ENCODE measurements at regions not wholly inside any gene's neighbourhood (a gene's known extent, or its start where the extent isn't known, plus 50 kb on each side); places are given as distances from the start of the nearest gene placed in this dataset.
A peak's percentile ranks its signal among the peaks of the same experiment; 100 is the strongest.
"Not testable (repeated sequence)": the region's sequence is repeated elsewhere in the genome, so short reads cannot be mapped to it uniquely, and the experiment has no call there.

GRCh38 chr4:4090720-4091119 lies 136.0 kb downstream of the OTOP1 start:
- H3K9ac ChIP-seq (ENCODE audit: insufficient read depth in 1 of 2, low read depth in 2 of 2, low read length in 2 of 2); H2AFZ ChIP-seq (ENCODE audit: low read depth, low read length); ATAC-seq; H3K9me1 ChIP-seq (ENCODE audit: control insufficient read depth, insufficient read depth, low read length); H3K36me3 ChIP-seq (ENCODE audit: control insufficient read depth, insufficient read depth, low read length); H3K27ac ChIP-seq (ENCODE audit: extremely low read depth, low read depth, low read length); FAIRE-seq; H3K79me2 ChIP-seq (ENCODE audit: control insufficient read depth, insufficient read depth, low read length); H3K4me2 ChIP-seq (ENCODE audit: insufficient read depth, low read length); CTCF ChIA-PET (ENCODE audit: low intra/inter-chr PET ratio); H3K4me3 ChIP-seq; H3K27me3 ChIP-seq (ENCODE audit: control insufficient read depth in 2 of 2, insufficient read depth in 2 of 2, low read length in 2 of 2); H4K20me1 ChIP-seq (replicated peaks; ENCODE audit: control insufficient read depth, insufficient read depth, low read length); H3K9me3 ChIP-seq (replicated peaks; ENCODE audit: control insufficient read depth, insufficient read depth, low read depth, low read length); BruUV-seq (replicated peaks); H3K4me1 ChIP-seq (replicated peaks in 1 of 2; ENCODE audit: control insufficient read depth in 2 of 2, insufficient read depth in 2 of 2, low read length in 2 of 2); DNase-seq (ENCODE audit: extremely low read depth in 1 of 4, low spot score in 3 of 4); POLR2A ChIA-PET; TF ChIP-seq REST (CRISPR knock-in tag; IDR thresholded peaks at IDR 0.05; ENCODE audit: low read depth): not testable (repeated sequence)
- in situ Hi-C loops (cut with MboI), result loop anchor here (10.0 kb wide), 1 partner anchor 86 kb away; no protein-coding TSS in a partner anchor
- intact Hi-C loops (cut with micrococcal nuclease), result loop anchor here (10.0 kb wide), 1 partner anchor 106 kb away; no protein-coding TSS in a partner anchor
- 0% methylated on average over 3 of the region's 4 CpGs for WGBS (ENCODE audit: insufficient coverage, low coverage, missing lambda C conversion rate)
- peak; percentile 32; the same call in 1 of the 2 replicates for TF ChIP-seq REST (IDR thresholded peaks at IDR 0.05; ENCODE audit: borderline replicate concordance)
- TF ChIP-seq, protein P1, sequence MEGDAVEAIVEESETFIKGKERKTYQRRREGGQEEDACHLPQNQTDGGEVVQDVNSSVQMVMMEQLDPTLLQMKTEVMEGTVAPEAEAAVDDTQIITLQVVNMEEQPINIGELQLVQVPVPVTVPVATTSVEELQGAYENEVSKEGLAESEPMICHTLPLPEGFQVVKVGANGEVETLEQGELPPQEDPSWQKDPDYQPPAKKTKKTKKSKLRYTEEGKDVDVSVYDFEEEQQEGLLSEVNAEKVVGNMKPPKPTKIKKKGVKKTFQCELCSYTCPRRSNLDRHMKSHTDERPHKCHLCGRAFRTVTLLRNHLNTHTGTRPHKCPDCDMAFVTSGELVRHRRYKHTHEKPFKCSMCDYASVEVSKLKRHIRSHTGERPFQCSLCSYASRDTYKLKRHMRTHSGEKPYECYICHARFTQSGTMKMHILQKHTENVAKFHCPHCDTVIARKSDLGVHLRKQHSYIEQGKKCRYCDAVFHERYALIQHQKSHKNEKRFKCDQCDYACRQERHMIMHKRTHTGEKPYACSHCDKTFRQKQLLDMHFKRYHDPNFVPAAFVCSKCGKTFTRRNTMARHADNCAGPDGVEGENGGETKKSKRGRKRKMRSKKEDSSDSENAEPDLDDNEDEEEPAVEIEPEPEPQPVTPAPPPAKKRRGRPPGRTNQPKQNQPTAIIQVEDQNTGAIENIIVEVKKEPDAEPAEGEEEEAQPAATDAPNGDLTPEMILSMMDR (IDR thresholded peaks at IDR 0.05 in 2 of 3, conservative IDR thresholded peaks at IDR 0.05 in 1 of 3; ENCODE audit: insufficient read depth in 2 of 3, low read depth in 1 of 3, low read length in 3 of 3), result peak in 2 of 3 experiments; percentile 15 to 48; a peak in 3 of 6 replicates
- peak; percentile 10 to 29; a peak in 1 of 4 replicates for TF ChIP-seq RAD21 (CRISPR knock-in tag; conservative IDR thresholded peaks at IDR 0.05 in 1 of 2, IDR thresholded peaks at IDR 0.05 in 1 of 2)
- TF ChIP-seq ZNF384 (IDR thresholded peaks at IDR 0.05; ENCODE audit: low read depth, low read length), result peak; percentile 82

Measured in K562 (cell line).